Mucosa of descending colon (tissue), 3 donors: ENCODE measurements at regions not wholly inside any gene's neighbourhood (a gene's known extent, or its start where the extent isn't known, plus 50 kb on each side); places are given as distances from the start of the nearest gene placed in this dataset.

ENCODE experiments used
- ATAC-seq: fragments of 200-7000 bp; cut with Tn5 transposase; one replicate; pipeline ENCODE4 v1.9.1; 2020; ENCODE audit warnings: mild to moderate bottlenecking, moderate library complexity
- DNase-seq, 3 donors: peaks; one replicate each; pipeline ENCODE4 v3.0.0-alpha.2; 2020
- H3K36me3 ChIP-seq: fragments of 200-600 bp; one replicate; pipeline ENCODE4 v1.8.0; 2021; ENCODE audit warnings: low read depth, mild to moderate bottlenecking
- H3K4me1 ChIP-seq: fragments of 200-600 bp; one replicate; pipeline ENCODE4 v1.8.0; 2021; ENCODE audit warnings: low read depth, mild to moderate bottlenecking
- H3K4me3 ChIP-seq: fragments of 200-600 bp; one replicate; pipeline ENCODE4 v1.8.0; 2021; ENCODE audit warnings: mild to moderate bottlenecking
- H3K9me3 ChIP-seq: fragments of 200-600 bp; one replicate; pipeline ENCODE4 v1.8.0; 2021; ENCODE audit warnings: mild to moderate bottlenecking
- CTCF ChIP-seq: fragments of 200-600 bp; IDR thresholded peaks from one replicate; pipeline ENCODE4 v1.8.0; 2022; ENCODE audit warnings: antibody characterized with exemption, mild to moderate bottlenecking
- intact Hi-C, 2 donors: fragments of 100-400 bp; cut with DNase I in 1 of 2; cut with micrococcal nuclease in 1 of 2; formaldehyde crosslinking; loops; one replicate each; pipeline versions ENCODE4 v1.11.0 to v1.11.1; 2022; cut with DNase I, micrococcal nuclease
- donor health status: DM: no; HTN: no; CAD: no; lungs with moderate emphysema.
- donor health status: DM: no; HTN: no; CAD: no.
- donor health status: DM: no; HTN: yes; CAD: no.

- intact Hi-C loops, result no loop called here
- DNase-seq, result no peak
- no peaks in the 10 kb centered on the region for H3K36me3 ChIP-seq
- H3K4me3 ChIP-seq, result no peak overlapping the region
- no peak for TF ChIP-seq CTCF
- H3K9me3 ChIP-seq, result no peaks in the 10 kb centered on the region
- peaks cover 3% of the 10 kb centered on the region for H3K4me1 ChIP-seq
- no peak for ATAC-seq
Observed at GRCh38 chr13:106636492-106636891, 68.6 kb upstream of the ARGLU1 start.

GRCh38 chr13:106635616-106636015 lies 67.7 kb upstream of the ARGLU1 start:
- H3K36me3 ChIP-seq, result no peaks in the 10 kb centered on the region
- no peak overlapping the region for H3K4me3 ChIP-seq
- no peak for DNase-seq
- H3K9me3 ChIP-seq, result no peaks in the 10 kb centered on the region
- no peak for ATAC-seq
- peaks cover 3% of the 10 kb centered on the region for H3K4me1 ChIP-seq
- TF ChIP-seq CTCF, result no peak
- intact Hi-C loops, result no loop called here

- H3K4me3 ChIP-seq, result no peak overlapping the region
- DNase-seq (no peak), ATAC-seq (no peak)
- peaks cover 3% of the 10 kb centered on the region for H3K4me1 ChIP-seq
- no peaks in the 10 kb centered on the region for H3K36me3 ChIP-seq
- no peaks in the 10 kb centered on the region for H3K9me3 ChIP-seq
- no peak for TF ChIP-seq CTCF
- intact Hi-C loops, result no loop called here
Observed at GRCh38 chr13:106633321-106633720, 65.4 kb upstream of the ARGLU1 start.

DNA sequence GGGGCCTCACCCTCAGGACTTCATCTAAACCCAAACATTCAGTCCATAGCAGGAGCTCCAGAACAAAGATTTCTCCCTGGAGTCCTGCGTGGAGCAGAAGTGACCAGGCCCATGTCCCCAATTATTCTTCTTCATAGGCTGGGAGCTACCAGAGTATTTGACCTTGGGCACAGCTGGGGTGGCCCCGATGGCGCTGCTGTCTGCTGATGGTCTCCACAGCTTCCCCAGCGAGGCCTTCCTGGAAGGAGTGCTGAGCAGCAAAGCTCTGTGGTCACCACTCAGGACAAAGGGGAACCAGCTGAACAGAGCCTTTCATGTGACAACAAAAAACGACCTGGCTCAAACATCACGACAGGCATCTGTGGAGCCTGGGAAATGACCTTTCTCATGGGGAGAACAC lies 62.7 kb upstream of the ARGLU1 start:
- Histone ChIP-seq H3K9me3 (no peaks in the 10 kb centered on the region), H3K36me3 (no peaks in the 10 kb centered on the region), H3K4me1 (peaks cover 3% of the 10 kb centered on the region), H3K4me3 (no peak overlapping the region)
- ATAC-seq (no peak), DNase-seq (no peak)
- intact Hi-C loops, result no loop called here
- TF ChIP-seq CTCF, result no peak

- Histone ChIP-seq H3K4me3 (no peak overlapping the region), H3K36me3 (no peaks in the 10 kb centered on the region), H3K4me1 (peaks cover 3% of the 10 kb centered on the region), H3K9me3 (no peaks in the 10 kb centered on the region)
- ATAC-seq (no peak), DNase-seq (no peak)
- no peak for TF ChIP-seq CTCF
- intact Hi-C loops, result no loop called here
Observed at GRCh38 chr13:106630162-106630561, 62.2 kb upstream of the ARGLU1 start.

GRCh38 chr13:106628936-106629659 lies 61.2 kb upstream of the ARGLU1 start:
- ATAC-seq (no peak), DNase-seq (no peak)
- intact Hi-C loops, result no loop called here
- Histone ChIP-seq H3K4me1 (no peaks in the 10 kb centered on the region), H3K9me3 (no peaks in the 10 kb centered on the region), H3K36me3 (no peaks in the 10 kb centered on the region), H3K4me3 (no peak overlapping the region)
- no peak for TF ChIP-seq CTCF
